HCT116 (cell line): ENCODE measurements at regions not wholly inside any gene's neighbourhood (a gene's known extent, or its start where the extent isn't known, plus 50 kb on each side); places are given as distances from the start of the nearest gene placed in this dataset.

Experiments used
- ATAC-seq: fragments of 200-7000 bp; cut with Tn5 transposase; 2 replicates; pipeline ENCODE4 v1.9.1; 2020; ENCODE audit warnings: mild to moderate bottlenecking, moderate library complexity
- BruUV-seq: library from RNA; stranded (reverse); fragments of 400-500 nt; replicated peaks from 2 replicates; lab custom pipeline; 2021; lab: Mats Ljungman, UMichigan
- CTCF ChIA-PET: fragments of 300-600 bp; sonication (Branson Sonifier 250); formaldehyde crosslinking; loops from one replicate; lab custom pipeline; 2021; ENCODE audit warnings: antibody characterized with exemption; lab: Charles Lee
- POLR2A ChIA-PET: fragments of 300-600, 350-600 bp; sonication (Branson Sonifier 250); formaldehyde crosslinking; loops from one replicate; lab custom pipeline; 2021; ENCODE audit warnings: antibody characterized with exemption; lab: Charles Lee
- RAD21 ChIA-PET, 2 experiments: fragments of 300-600 bp; sonication (Branson Sonifier 250); formaldehyde crosslinking; loops; one replicate each; lab custom pipeline; 2023; ENCODE audit warnings: low total read pairs in 2 of 2; ENCODE audit not compliant: uncharacterized antibody in 2 of 2, unreplicated experiment in 2 of 2, low non-redundant PET in 1 of 2; lab: Charles Lee
- DNase-seq: peaks from one replicate; pipeline ENCODE4 v3.0.0-alpha.2; 2010; ENCODE audit warnings: low read depth, low spot score
- H2AFZ ChIP-seq: fragments of 200-600 bp; shearing (Covaris generic), sonication (generic); 2 replicates; pipeline ENCODE4 v1.6.1; 2017; ENCODE audit warnings: low read depth, mixed run types, mixed read lengths, antibody characterized with exemption, low read length; ENCODE audit not compliant: poor library complexity, severe bottlenecking
- H3K27ac ChIP-seq: 2 replicates; pipeline ENCODE4 v1.5.1; 2012; ENCODE audit warnings: low read depth, low read length
- H3K27me3 ChIP-seq: fragments of 200-600 bp; sonication (generic); 2 replicates; pipeline ENCODE4 v1.6.1; 2016; ENCODE audit warnings: mixed run types, low read length, mixed read lengths; ENCODE audit not compliant: insufficient read depth
- H3K36me3 ChIP-seq, 2 experiments: fragments of 200-500 bp in 1 of 2; fragments of 200-600 bp in 1 of 2; sonication (Bioruptor generic) in 1 of 2; sonication (generic) in 1 of 2; 2 replicates each; pipeline versions ENCODE4 v1.5.1 to v1.6.1; 2014 to 2016; ENCODE audit warnings: low read length in 2 of 2, inconsistent platforms in 1 of 2, mixed read lengths in 1 of 2, mixed run types in 1 of 2; ENCODE audit not compliant: insufficient read depth in 2 of 2, control insufficient read depth in 1 of 2
- H3K4me1 ChIP-seq, 2 experiments: fragments of 200-600 bp in 1 of 2; sonication (generic) in 1 of 2; 2 replicates each; pipeline versions ENCODE4 v1.5.1 to v1.6.1; 2012 to 2017; ENCODE audit warnings: low read length in 2 of 2, inconsistent platforms in 1 of 2, mild to moderate bottlenecking in 1 of 2, mixed read lengths in 1 of 2, mixed run types in 1 of 2, moderate library complexity in 1 of 2; ENCODE audit not compliant: insufficient read depth in 2 of 2, control insufficient read depth in 1 of 2
- H3K4me2 ChIP-seq: fragments of 200-600 bp; sonication (generic); 2 replicates; pipeline ENCODE4 v1.6.1; 2017; ENCODE audit warnings: mixed run types, low read length, mixed read lengths
- H3K4me3 ChIP-seq, 2 experiments: fragments of 200-600 bp in 1 of 2; sonication (generic) in 1 of 2; replicated peaks in 1 of 2; 2 replicates each; pipeline ENCODE4 v1.5.1; 2011 to 2016; ENCODE audit warnings: low read length in 2 of 2, control low read depth in 1 of 2, low read depth in 1 of 2, mild to moderate bottlenecking in 1 of 2, mixed read lengths in 1 of 2, mixed run types in 1 of 2
- H3K79me2 ChIP-seq: fragments of 200-600 bp; sonication (generic); 2 replicates; pipeline ENCODE4 v1.6.1; 2017; ENCODE audit warnings: mild to moderate bottlenecking, mixed run types, low read length, moderate library complexity, mixed read lengths; ENCODE audit not compliant: insufficient read depth
- H3K9ac ChIP-seq: fragments of 200-600 bp; sonication (generic); 2 replicates; pipeline ENCODE4 v1.6.1; 2016; ENCODE audit warnings: low read length, mixed read lengths
- H3K9me2 ChIP-seq: fragments of 200-600 bp; sonication (generic), shearing (Covaris generic); 2 replicates; pipeline ENCODE4 v1.6.1; 2017; ENCODE audit warnings: mixed run types, mild to moderate bottlenecking, moderate library complexity; ENCODE audit not compliant: insufficient read depth
- H3K9me3 ChIP-seq, 2 experiments: fragments of 200-500 bp in 1 of 2; fragments of 200-600 bp in 1 of 2; sonication (Bioruptor generic) in 1 of 2; sonication (generic) in 1 of 2; 2 replicates each; pipeline ENCODE4 v1.6.1; 2014 to 2017; ENCODE audit warnings: low read length in 2 of 2, mixed read lengths in 2 of 2, inconsistent platforms in 1 of 2, low read depth in 1 of 2, mild to moderate bottlenecking in 1 of 2, mixed run types in 1 of 2, moderate library complexity in 1 of 2; ENCODE audit not compliant: control insufficient read depth in 1 of 2, insufficient read depth in 1 of 2
- H4K20me1 ChIP-seq: fragments of 200-600 bp; sonication (generic), shearing (Covaris generic); 2 replicates; pipeline ENCODE4 v1.6.1; 2017; ENCODE audit warnings: mixed run types, mild to moderate bottlenecking, moderate library complexity; ENCODE audit not compliant: insufficient read depth
- EZH2 ChIP-seq: fragments of 200-600 bp; sonication (generic); IDR thresholded peaks from 2 replicates; pipeline ENCODE4 v1.6.1; 2017; ENCODE audit warnings: antibody characterized with exemption, mixed run types
- FOSL1 ChIP-seq: IDR thresholded peaks from 2 replicates; pipeline ENCODE4 v1.6.1; 2012; ENCODE audit warnings: low read depth
- RAD21 ChIP-seq: IDR thresholded peaks from 2 replicates; pipeline ENCODE4 v1.6.1; 2012; ENCODE audit warnings: low read depth, mild to moderate bottlenecking
- intact Hi-C: fragments of 100-400 bp; cut with micrococcal nuclease; formaldehyde crosslinking; loops from 2 replicates; pipeline ENCODE4 v1.10.0; 2022
- TF ChIP-seq, protein P1 (sequence below): IDR thresholded peaks from 2 replicates; pipeline ENCODE4 v1.6.1; 2011; ENCODE audit warnings: mild to moderate bottlenecking, low read length, moderate library complexity; ENCODE audit not compliant: insufficient replicate concordance; ENCODE audit errors: extremely low read depth
- TF ChIP-seq, protein P2 (sequence below): IDR thresholded peaks from 2 replicates; pipeline ENCODE4 v1.6.1; 2012

DNA sequence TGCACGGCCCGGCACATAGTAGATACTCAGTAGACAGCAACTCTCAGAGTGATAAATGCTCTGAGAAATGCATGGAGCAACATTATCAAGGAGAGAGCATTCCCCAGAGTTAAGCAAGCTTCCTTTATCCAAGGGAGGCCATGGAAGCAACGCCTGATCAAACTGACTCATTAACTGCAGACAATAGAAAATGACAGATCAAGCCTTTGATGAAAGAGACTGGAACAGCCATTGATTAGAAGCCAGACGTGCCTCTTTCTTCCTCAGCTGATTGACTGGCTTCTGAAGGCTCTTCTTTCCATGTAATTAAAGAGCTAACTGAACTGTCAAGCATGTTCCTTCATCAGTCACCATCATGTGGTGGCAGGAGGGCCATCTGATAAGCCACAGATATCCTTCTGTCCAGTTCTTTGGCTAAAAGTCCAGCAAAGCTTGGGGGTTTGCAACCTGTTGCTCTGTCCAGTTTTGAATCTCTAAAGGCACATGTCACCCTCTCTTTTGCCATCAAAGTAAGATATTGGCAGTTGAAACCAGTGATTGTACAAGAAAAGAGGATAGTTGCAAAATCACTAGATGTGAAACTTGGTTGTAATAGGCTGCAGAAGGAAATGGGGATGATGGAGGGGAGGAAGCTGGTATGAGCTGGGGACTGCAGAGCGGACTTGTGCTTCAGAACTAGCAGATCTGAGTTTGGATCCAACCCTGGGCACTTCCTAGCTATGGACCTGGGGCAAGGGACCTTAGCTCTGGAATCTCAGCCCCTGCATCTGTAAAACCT, 188.0 kb downstream of the HAPSTR1 start:
- H4K20me1 ChIP-seq = no peaks in the 10 kb centered on the region
- H2AFZ ChIP-seq = no peak overlapping the region
- BruUV-seq = no TSS peak
- CTCF ChIA-PET = no interaction called here
- no peaks in the 10 kb centered on the region for H3K36me3 ChIP-seq
- H3K4me2 ChIP-seq = no peak overlapping the region
- H3K27me3 ChIP-seq = peaks cover 55% of the 10 kb centered on the region
- RAD21 ChIA-PET = no interaction called here
- no peaks in the 10 kb centered on the region for H3K9me2 ChIP-seq
- no peak overlapping the region for H3K27ac ChIP-seq
- ATAC-seq = no peak
- POLR2A ChIA-PET = no interaction called here
- no peak for DNase-seq
- TF ChIP-seq, protein P1, sequence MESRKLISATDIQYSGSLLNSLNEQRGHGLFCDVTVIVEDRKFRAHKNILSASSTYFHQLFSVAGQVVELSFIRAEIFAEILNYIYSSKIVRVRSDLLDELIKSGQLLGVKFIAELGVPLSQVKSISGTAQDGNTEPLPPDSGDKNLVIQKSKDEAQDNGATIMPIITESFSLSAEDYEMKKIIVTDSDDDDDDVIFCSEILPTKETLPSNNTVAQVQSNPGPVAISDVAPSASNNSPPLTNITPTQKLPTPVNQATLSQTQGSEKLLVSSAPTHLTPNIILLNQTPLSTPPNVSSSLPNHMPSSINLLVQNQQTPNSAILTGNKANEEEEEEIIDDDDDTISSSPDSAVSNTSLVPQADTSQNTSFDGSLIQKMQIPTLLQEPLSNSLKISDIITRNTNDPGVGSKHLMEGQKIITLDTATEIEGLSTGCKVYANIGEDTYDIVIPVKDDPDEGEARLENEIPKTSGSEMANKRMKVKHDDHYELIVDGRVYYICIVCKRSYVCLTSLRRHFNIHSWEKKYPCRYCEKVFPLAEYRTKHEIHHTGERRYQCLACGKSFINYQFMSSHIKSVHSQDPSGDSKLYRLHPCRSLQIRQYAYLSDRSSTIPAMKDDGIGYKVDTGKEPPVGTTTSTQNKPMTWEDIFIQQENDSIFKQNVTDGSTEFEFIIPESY = no peak
- no peak for TF ChIP-seq EZH2
- no peak for TF ChIP-seq FOSL1
- no peak for TF ChIP-seq RAD21
- no peaks in the 10 kb centered on the region for H3K4me1 ChIP-seq
- no peak overlapping the region for H3K4me3 ChIP-seq
- H3K9ac ChIP-seq = no peak overlapping the region
- intact Hi-C loops = no loop called here
- H3K9me3 ChIP-seq = no peaks in the 10 kb centered on the region
- H3K79me2 ChIP-seq = no peaks in the 10 kb centered on the region

DNA sequence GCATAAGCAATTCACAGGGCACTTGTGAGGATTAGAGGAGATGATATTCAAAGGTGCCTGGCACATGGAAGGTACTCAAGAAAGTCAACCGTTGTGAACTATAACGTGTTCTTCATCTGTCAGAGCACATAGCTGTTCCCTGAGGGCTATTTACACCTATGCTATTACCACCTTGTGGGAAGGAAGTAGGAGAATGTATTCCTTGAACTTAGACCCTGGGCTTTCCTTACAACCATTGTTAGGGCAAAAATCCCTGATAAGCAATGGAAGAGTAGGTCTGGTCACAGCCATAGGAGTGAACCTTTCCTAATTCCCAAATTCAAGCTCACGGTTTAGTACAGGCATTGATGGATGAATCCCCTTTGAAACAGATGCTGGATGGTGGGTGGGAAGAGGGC, 188.6 kb downstream of the HAPSTR1 start:
- ChIA-PET POLR2A (no interaction called here), CTCF (no interaction called here), RAD21 (no interaction called here)
- H4K20me1 ChIP-seq = no peaks in the 10 kb centered on the region
- TF ChIP-seq, protein P2, sequence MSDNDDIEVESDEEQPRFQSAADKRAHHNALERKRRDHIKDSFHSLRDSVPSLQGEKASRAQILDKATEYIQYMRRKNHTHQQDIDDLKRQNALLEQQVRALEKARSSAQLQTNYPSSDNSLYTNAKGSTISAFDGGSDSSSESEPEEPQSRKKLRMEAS = no peak
- no peaks in the 10 kb centered on the region for H3K9me2 ChIP-seq
- peaks cover 55% of the 10 kb centered on the region for H3K27me3 ChIP-seq
- no TSS peak for BruUV-seq
- H3K4me1 ChIP-seq = no peaks in the 10 kb centered on the region
- H3K9ac ChIP-seq = no peak overlapping the region
- H3K36me3 ChIP-seq = no peaks in the 10 kb centered on the region
- H3K4me3 ChIP-seq = no peak overlapping the region
- H3K27ac ChIP-seq = no peak overlapping the region
- H3K4me2 ChIP-seq = no peak overlapping the region
- H2AFZ ChIP-seq = no peak overlapping the region
- DNase-seq = no peak
- intact Hi-C loops = no loop called here
- no peak for ATAC-seq
- no peaks in the 10 kb centered on the region for H3K9me3 ChIP-seq
- no peaks in the 10 kb centered on the region for H3K79me2 ChIP-seq
